CD4-positive, CD25-positive, alpha-beta regulatory T cell (primary cell): ENCODE measurements at regions not wholly inside any gene's neighbourhood (a gene's known extent, or its start where the extent isn't known, plus 50 kb on each side); places are given as distances from the start of the nearest gene placed in this dataset.

Source experiments
- ATAC-seq, 2 donors: fragments of 150-1000 bp; cut with Tn5 transposase; one replicate each; pipeline ENCODE4 v1.10.0; 2021; ENCODE audit warnings: low read depth in 2 of 2, moderate number of reproducible peaks in 2 of 2, moderate library complexity in 1 of 2
- DNase-seq, 3 donors: peaks; one replicate each; pipeline versions ENCODE4 v3.0.0 to v3.0.0-alpha.2; 2012 to 2022; ENCODE audit warnings: mixed read lengths in 1 of 3
- H3K27ac ChIP-seq: one replicate; pipeline ENCODE4 v1.7.0; 2013; ENCODE audit warnings: mild to moderate bottlenecking, low read length; ENCODE audit not compliant: insufficient read depth, poor library complexity, severe bottlenecking
- H3K27me3 ChIP-seq: one replicate; pipeline ENCODE4 v1.7.0; 2013; ENCODE audit warnings: low read length; ENCODE audit not compliant: control insufficient read depth, insufficient read depth
- H3K36me3 ChIP-seq: one replicate; pipeline ENCODE4 v1.7.0; 2013; ENCODE audit warnings: mild to moderate bottlenecking, low read length, moderate library complexity; ENCODE audit not compliant: control insufficient read depth, insufficient read depth
- H3K4me1 ChIP-seq: 2 replicates; pipeline ENCODE4 v1.7.0; 2013; ENCODE audit warnings: mild to moderate bottlenecking, low read length; ENCODE audit not compliant: insufficient read depth, control insufficient read depth, poor library complexity, severe bottlenecking
- H3K4me3 ChIP-seq: one replicate; pipeline ENCODE4 v1.7.0; 2013; ENCODE audit warnings: low read depth, mild to moderate bottlenecking, low read length, moderate library complexity
- H3K9me3 ChIP-seq, 2 experiments: 1 replicate in 1 of 2; 2 replicates in 1 of 2; pipeline ENCODE4 v1.7.0; 2013; ENCODE audit warnings: low read length in 2 of 2, mild to moderate bottlenecking in 1 of 2, moderate library complexity in 1 of 2; ENCODE audit not compliant: control insufficient read depth in 2 of 2
- H3K27ac Mint-ChIP-seq, 3 donors: one replicate each; pipeline ENCODE4 v1.8.0; 2020 to 2022; ENCODE audit warnings: mild to moderate bottlenecking in 3 of 3, mixed read lengths in 3 of 3, moderate library complexity in 2 of 3
- H3K27me3 Mint-ChIP-seq: one replicate; pipeline ENCODE4 v1.8.0; 2022; ENCODE audit warnings: mild to moderate bottlenecking, mixed read lengths
- H3K36me3 Mint-ChIP-seq: one replicate; pipeline ENCODE4 v1.8.0; 2020; ENCODE audit warnings: mixed read lengths
- H3K4me1 Mint-ChIP-seq, 4 donors: one replicate each; pipeline ENCODE4 v1.8.0; 2020 to 2022; ENCODE audit warnings: mixed read lengths in 4 of 4, mild to moderate bottlenecking in 1 of 4
- H3K4me3 Mint-ChIP-seq, 4 donors: one replicate each; pipeline ENCODE4 v1.8.0; 2020 to 2022; ENCODE audit warnings: mild to moderate bottlenecking in 4 of 4, mixed read lengths in 4 of 4, moderate library complexity in 3 of 4
- H3K9me3 Mint-ChIP-seq, 7 donors: one replicate each; pipeline ENCODE4 v1.8.0; 2020 to 2022; ENCODE audit warnings: mixed read lengths in 7 of 7, mild to moderate bottlenecking in 3 of 7, moderate library complexity in 2 of 7

GRCh38 chr11:128298271-128298670, 289.1 kb downstream of the ETS1 start:
- peaks cover 40 to 96% (median 75%) of the 10 kb centered on the region in 4 donors for H3K4me1 Mint-ChIP-seq
- H3K4me1 ChIP-seq = peaks cover 96% of the 10 kb centered on the region
- H3K9me3 Mint-ChIP-seq = no peaks in the 10 kb centered on the region
- peak overlapping the region; percentile 91 for H3K4me3 ChIP-seq
- no peaks in the 10 kb centered on the region for H3K27me3 ChIP-seq
- no peak for DNase-seq
- H3K27ac Mint-ChIP-seq = peak overlapping the region; percentile 96 to 100 (median 100)
- H3K27ac ChIP-seq = peak overlapping the region; percentile 98
- no peak for ATAC-seq
- H3K36me3 Mint-ChIP-seq = no peaks in the 10 kb centered on the region
- H3K36me3 ChIP-seq = no peaks in the 10 kb centered on the region
- H3K4me3 Mint-ChIP-seq = peak overlapping the region; percentile 75 to 92 (median 84)
- no peaks in the 10 kb centered on the region for H3K9me3 ChIP-seq
- H3K27me3 Mint-ChIP-seq = peaks cover 5% of the 10 kb centered on the region

- Mint-ChIP-seq H3K4me3 (peak overlapping the region; percentile 75 to 92 (median 84)), H3K27ac (peak overlapping the region; percentile 96 to 100 (median 100)), H3K9me3 (no peaks in the 10 kb centered on the region), H3K36me3 (no peaks in the 10 kb centered on the region), H3K27me3 (peaks cover 5% of the 10 kb centered on the region), H3K4me1 (peaks cover 37 to 96% (median 74%) of the 10 kb centered on the region in 4 donors)
- DNase-seq (no peak), ATAC-seq (no peak)
- H3K4me1 ChIP-seq = peaks cover 96% of the 10 kb centered on the region
- no peaks in the 10 kb centered on the region for H3K36me3 ChIP-seq
- H3K4me3 ChIP-seq = peak overlapping the region; percentile 91
- H3K27me3 ChIP-seq = no peaks in the 10 kb centered on the region
- H3K9me3 ChIP-seq = no peaks in the 10 kb centered on the region
- H3K27ac ChIP-seq = peak overlapping the region; percentile 98
Observed at GRCh38 chr11:128297805-128298204, 289.6 kb downstream of the ETS1 start.

- Mint-ChIP-seq H3K27ac (peak overlapping the region; percentile 96 to 100 (median 100)), H3K4me1 (peaks cover 37 to 98% (median 76%) of the 10 kb centered on the region in 4 donors), H3K36me3 (no peaks in the 10 kb centered on the region), H3K4me3 (peak overlapping the region; percentile 75 to 92 (median 84)), H3K9me3 (no peaks in the 10 kb centered on the region), H3K27me3 (peaks cover 5% of the 10 kb centered on the region)
- Histone ChIP-seq H3K9me3 (no peaks in the 10 kb centered on the region), H3K27me3 (no peaks in the 10 kb centered on the region), H3K4me3 (peak overlapping the region; percentile 91), H3K4me1 (peaks cover 98% of the 10 kb centered on the region), H3K27ac (peak overlapping the region; percentile 98), H3K36me3 (no peaks in the 10 kb centered on the region)
- ATAC-seq = peak in 1 of 2 donors; percentile 29
- DNase-seq = peak in 1 of 3 donors; percentile 9
Observed at GRCh38 chr11:128297091-128297651, 290.2 kb downstream of the ETS1 start.

- peaks cover 51 to 99% (median 84%) of the 10 kb centered on the region in 4 donors for H3K4me1 Mint-ChIP-seq
- Histone ChIP-seq H3K4me3 (no peak overlapping the region), H3K9me3 (no peaks in the 10 kb centered on the region), H3K27ac (peak overlapping the region; percentile 98), H3K36me3 (no peaks in the 10 kb centered on the region), H3K4me1 (peaks cover 100% of the 10 kb centered on the region), H3K27me3 (no peaks in the 10 kb centered on the region)
- H3K36me3 Mint-ChIP-seq = no peaks in the 10 kb centered on the region
- H3K27me3 Mint-ChIP-seq = no peaks in the 10 kb centered on the region
- H3K27ac Mint-ChIP-seq = peak overlapping the region; percentile 98 to 100 (median 100)
- H3K4me3 Mint-ChIP-seq = peak overlapping the region in 3 of 4 donors; percentile 5 to 37 (median 12)
- H3K9me3 Mint-ChIP-seq = peaks cover 0 to 2% (median 0%) of the 10 kb centered on the region in 7 donors
- no peak for DNase-seq
- ATAC-seq = no peak
Observed at GRCh38 chr11:128294671-128295050, 292.7 kb downstream of the ETS1 start.

GRCh38 chr11:128294001-128294670, 293.2 kb downstream of the ETS1 start:
- no peaks in the 10 kb centered on the region for H3K9me3 ChIP-seq
- H3K27me3 ChIP-seq = no peaks in the 10 kb centered on the region
- H3K4me3 ChIP-seq = no peak overlapping the region
- Mint-ChIP-seq H3K27ac (peak overlapping the region; percentile 98 to 100 (median 100)), H3K9me3 (peaks cover 0 to 2% (median 0%) of the 10 kb centered on the region in 7 donors), H3K36me3 (no peaks in the 10 kb centered on the region), H3K4me3 (peak overlapping the region in 3 of 4 donors; percentile 5 to 37 (median 12)), H3K27me3 (no peaks in the 10 kb centered on the region), H3K4me1 (peaks cover 53 to 99% (median 83%) of the 10 kb centered on the region in 4 donors)
- ATAC-seq (no peak), DNase-seq (no peak)
- H3K36me3 ChIP-seq = no peaks in the 10 kb centered on the region
- H3K4me1 ChIP-seq = peaks cover 100% of the 10 kb centered on the region
- H3K27ac ChIP-seq = peak overlapping the region; percentile 98

GRCh38 chr11:128291835-128292234, 295.5 kb downstream of the ETS1 start:
- H3K27ac Mint-ChIP-seq = peak overlapping the region; percentile 98 to 100 (median 100)
- peaks cover 44 to 95% (median 76%) of the 10 kb centered on the region in 4 donors for H3K4me1 Mint-ChIP-seq
- no peaks in the 10 kb centered on the region for H3K27me3 ChIP-seq
- H3K36me3 Mint-ChIP-seq = no peaks in the 10 kb centered on the region
- H3K4me3 Mint-ChIP-seq = peak overlapping the region; percentile 83 to 97 (median 96)
- H3K4me1 ChIP-seq = peaks cover 88% of the 10 kb centered on the region
- H3K4me3 ChIP-seq = peak overlapping the region; percentile 84
- ATAC-seq (peak; percentile 59 to 61), DNase-seq (peak; percentile 32 to 85 (median 74))
- H3K9me3 Mint-ChIP-seq = peaks cover 0 to 2% (median 0%) of the 10 kb centered on the region in 7 donors
- no peaks in the 10 kb centered on the region for H3K27me3 Mint-ChIP-seq
- no peaks in the 10 kb centered on the region for H3K9me3 ChIP-seq
- no peaks in the 10 kb centered on the region for H3K36me3 ChIP-seq
- H3K27ac ChIP-seq = peak overlapping the region; percentile 96

- peak overlapping the region; percentile 98 to 100 (median 100) for H3K27ac Mint-ChIP-seq
- H3K4me1 ChIP-seq = peaks cover 82% of the 10 kb centered on the region
- H3K27ac ChIP-seq = peak overlapping the region; percentile 96
- peak overlapping the region; percentile 84 for H3K4me3 ChIP-seq
- H3K9me3 ChIP-seq = no peaks in the 10 kb centered on the region
- H3K9me3 Mint-ChIP-seq = peaks cover 0 to 2% (median 0%) of the 10 kb centered on the region in 7 donors
- DNase-seq (no peak), ATAC-seq (no peak)
- H3K27me3 Mint-ChIP-seq = no peaks in the 10 kb centered on the region
- H3K4me3 Mint-ChIP-seq = peak overlapping the region; percentile 83 to 97 (median 96)
- H3K36me3 ChIP-seq = no peaks in the 10 kb centered on the region
- peaks cover 45 to 95% (median 74%) of the 10 kb centered on the region in 4 donors for H3K4me1 Mint-ChIP-seq
- H3K27me3 ChIP-seq = no peaks in the 10 kb centered on the region
- no peaks in the 10 kb centered on the region for H3K36me3 Mint-ChIP-seq
Observed at GRCh38 chr11:128291007-128291406, 296.4 kb downstream of the ETS1 start.
